ENCODE measurements at regions not wholly inside any gene's neighbourhood (a gene's known extent, or its start where the extent isn't known, plus 50 kb on each side); places are given as distances from the start of the nearest gene placed in this dataset.

- Histone ChIP-seq H3K4me3 (no peak overlapping the region), H3K9me3 (no peaks in the 10 kb centered on the region), H3K4me1 (no peaks in the 10 kb centered on the region), H3K27ac (no peak overlapping the region), H3K36me3 (no peaks in the 10 kb centered on the region), H3K27me3 (no peaks in the 10 kb centered on the region)
- no peak for DNase-seq (ENCODE audit: low spot score in 2 of 2)
- 33% methylated on average over 3 of the region's 3 CpGs for WGBS
- no peak for TF ChIP-seq POLR2AphosphoS5 (IDR thresholded peaks at IDR 0.05)
- no peak for TF ChIP-seq POLR2A (IDR thresholded peaks at IDR 0.05)
- TF ChIP-seq EP300 (IDR thresholded peaks at IDR 0.05), result no peak
- TF ChIP-seq CTCF (IDR thresholded peaks at IDR 0.05), result no peak
Measured at GRCh38 chr6:22668307-22668706, 98.9 kb downstream of the HDGFL1 start.

DNA sequence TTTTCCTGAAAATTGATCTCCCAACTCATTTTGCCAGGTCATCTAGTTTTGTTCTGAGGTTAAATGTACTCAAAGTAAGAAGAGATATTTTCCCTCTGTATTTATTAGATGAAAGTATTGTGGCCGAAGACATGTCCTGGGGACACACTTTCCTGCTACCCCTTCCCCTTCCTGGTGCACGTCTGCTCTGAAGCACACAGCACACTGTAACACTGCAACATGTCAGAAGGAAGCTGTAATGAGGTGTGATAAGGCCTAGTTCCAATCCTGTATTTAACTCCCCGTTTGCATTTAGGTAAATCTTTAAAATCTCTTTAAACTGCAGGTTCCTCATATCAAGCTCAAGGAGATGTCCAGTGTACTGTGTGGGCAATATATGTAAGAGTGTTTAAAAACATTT is 99.4 kb downstream of the HDGFL1 start:
- no peak for TF ChIP-seq EP300 (IDR thresholded peaks at IDR 0.05)
- TF ChIP-seq POLR2AphosphoS5 (IDR thresholded peaks at IDR 0.05), result no peak
- no peak for TF ChIP-seq POLR2A (IDR thresholded peaks at IDR 0.05)
- TF ChIP-seq CTCF (IDR thresholded peaks at IDR 0.05), result no peak
- no peaks in the 10 kb centered on the region for H3K27me3 ChIP-seq

DNA sequence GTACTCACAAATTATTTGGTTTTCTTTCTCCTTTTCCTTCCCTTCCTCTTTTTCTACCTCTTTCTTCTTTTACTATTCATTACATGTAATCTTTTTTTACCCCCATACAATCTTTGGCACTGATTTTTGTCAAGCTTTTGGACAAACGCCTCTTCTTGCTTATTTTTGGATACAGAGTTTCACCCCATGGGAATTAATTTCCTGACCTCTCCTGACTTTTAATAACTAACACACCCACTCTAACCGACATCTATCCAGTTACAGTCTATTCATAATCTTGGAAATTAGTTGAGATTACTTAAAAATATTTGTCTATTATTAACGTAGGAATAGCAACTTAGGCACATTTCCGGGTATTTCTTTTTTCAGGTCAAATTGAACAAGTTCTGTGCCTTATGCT is 101.2 kb downstream of the HDGFL1 start:
- H3K4me3 ChIP-seq, result no peak overlapping the region
- no peaks in the 10 kb centered on the region for H3K36me3 ChIP-seq
- no peak overlapping the region for H3K27ac ChIP-seq
- H3K9me3 ChIP-seq, result no peaks in the 10 kb centered on the region
- no peaks in the 10 kb centered on the region for H3K4me1 ChIP-seq
- H3K27me3 ChIP-seq, result no peaks in the 10 kb centered on the region
- TF ChIP-seq POLR2A (IDR thresholded peaks at IDR 0.05) (no peak), POLR2AphosphoS5 (IDR thresholded peaks at IDR 0.05) (no peak)
- 51% methylated on average over 4 of the region's 4 CpGs for WGBS
- DNase-seq (ENCODE audit: low spot score in 2 of 2), result no peak

More for the DNA sequence above, 99.4 kb downstream of the HDGFL1 start:
- no peak for DNase-seq (ENCODE audit: low spot score in 2 of 2)
- WGBS, result 92% methylated on average over 3 of the region's 3 CpGs
- Histone ChIP-seq H3K27ac (no peak overlapping the region), H3K4me1 (no peaks in the 10 kb centered on the region), H3K9me3 (no peaks in the 10 kb centered on the region), H3K36me3 (no peaks in the 10 kb centered on the region), H3K4me3 (no peak overlapping the region)

DNA sequence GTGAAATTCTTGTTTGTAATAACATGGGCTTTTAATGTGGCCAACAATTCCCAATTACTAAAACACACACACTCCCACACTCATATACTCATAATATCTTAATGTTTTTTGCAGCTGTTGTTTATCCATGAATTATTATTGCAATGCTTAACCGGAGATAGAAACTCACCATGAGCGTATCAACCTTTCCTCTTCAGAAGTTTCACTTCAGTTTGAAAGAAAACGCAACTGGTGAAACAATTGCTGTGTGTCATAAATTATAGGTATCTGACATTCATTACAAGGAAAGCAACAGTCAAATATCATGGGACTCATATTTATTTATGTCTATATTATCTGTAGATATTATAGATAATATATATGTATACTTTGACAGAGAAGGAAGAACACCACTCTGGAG is 104.1 kb downstream of the HDGFL1 start:
- Histone ChIP-seq H3K27me3 (no peaks in the 10 kb centered on the region), H3K27ac (no peak overlapping the region), H3K9me3 (no peaks in the 10 kb centered on the region), H3K36me3 (no peaks in the 10 kb centered on the region), H3K4me1 (no peaks in the 10 kb centered on the region), H3K4me3 (no peak overlapping the region)
- DNase-seq (ENCODE audit: low spot score in 2 of 2), result no peak
- TF ChIP-seq POLR2A (IDR thresholded peaks at IDR 0.05) (no peak), CTCF (IDR thresholded peaks at IDR 0.05) (no peak), EP300 (IDR thresholded peaks at IDR 0.05) (no peak)
- WGBS, result 67% methylated on average over 3 of the region's 3 CpGs

DNA sequence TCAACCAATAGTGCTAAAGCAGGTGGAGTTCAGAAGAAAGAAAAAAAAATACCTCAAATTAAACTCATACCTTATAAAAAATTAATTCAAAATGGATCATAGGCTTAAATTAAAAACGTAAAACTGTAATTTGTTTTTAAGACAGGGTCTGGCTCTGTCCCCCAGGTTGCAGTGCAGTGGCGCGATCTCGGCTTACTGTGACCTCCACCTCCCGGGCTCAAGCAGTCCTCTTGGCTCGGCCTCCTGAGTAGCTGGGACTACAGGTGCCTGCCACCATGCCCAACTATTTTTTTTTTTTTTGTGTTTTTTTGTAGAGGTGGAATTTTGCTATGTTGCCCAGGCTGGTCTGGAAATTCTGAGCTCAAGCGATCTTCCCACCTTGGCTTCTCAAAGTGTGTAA is 111.6 kb downstream of the HDGFL1 start:
- TF ChIP-seq EP300 (IDR thresholded peaks at IDR 0.05) (no peak), CTCF (IDR thresholded peaks at IDR 0.05) (no peak), POLR2A (IDR thresholded peaks at IDR 0.05) (no peak), POLR2AphosphoS5 (IDR thresholded peaks at IDR 0.05) (no peak)
- Histone ChIP-seq H3K9me3 (no peaks in the 10 kb centered on the region), H3K36me3 (no peaks in the 10 kb centered on the region), H3K27me3 (no peaks in the 10 kb centered on the region), H3K4me3 (no peak overlapping the region), H3K27ac (no peak overlapping the region), H3K4me1 (no peaks in the 10 kb centered on the region)
- 99% methylated on average over 7 of the region's 7 CpGs for WGBS
- no peak for DNase-seq (ENCODE audit: low spot score in 2 of 2)

DNA sequence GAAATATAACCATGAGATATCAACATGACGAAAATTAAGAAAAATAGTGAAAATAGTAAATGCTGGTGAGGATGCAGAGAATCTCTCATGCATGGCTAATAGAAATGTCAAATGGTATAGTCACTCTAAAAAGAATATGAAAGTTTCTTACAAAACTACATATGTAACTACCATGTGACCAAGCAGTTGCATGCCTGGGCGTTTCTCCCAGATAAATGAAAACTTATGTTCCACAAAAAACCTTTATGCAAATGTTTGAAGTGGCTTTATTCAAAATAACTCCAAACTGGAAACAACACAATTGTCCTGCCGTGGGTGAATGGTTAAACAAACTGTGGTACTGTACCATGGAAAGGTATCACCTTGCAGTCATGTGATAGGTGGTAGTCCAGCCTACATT is 112.4 kb downstream of the HDGFL1 start:
- 59% methylated on average over 3 of the region's 3 CpGs for WGBS
- Histone ChIP-seq H3K4me3 (no peak overlapping the region), H3K27ac (no peak overlapping the region), H3K4me1 (no peaks in the 10 kb centered on the region), H3K27me3 (no peaks in the 10 kb centered on the region), H3K9me3 (no peaks in the 10 kb centered on the region), H3K36me3 (no peaks in the 10 kb centered on the region)
- TF ChIP-seq CTCF (IDR thresholded peaks at IDR 0.05), result no peak
- no peak for DNase-seq (ENCODE audit: low spot score in 2 of 2)
